Right kidney (tissue), 1 donor: ENCODE measurements at regions not wholly inside any gene's neighbourhood (a gene's known extent, or its start where the extent isn't known, plus 50 kb on each side); places are given as distances from the start of the nearest gene placed in this dataset.
"Not testable (repeated sequence)": the region's sequence is repeated elsewhere in the genome, so short reads cannot be mapped to it uniquely, and the experiment has no call there.

Experiments
- DNase-seq: peaks from one replicate; pipeline ENCODE4 v3.0.0-alpha.2; 2016

GRCh38 chr1:91605566-91605965 lies 104.9 kb downstream of the CDC7 start:
- DNase-seq, result no peak

GRCh38 chr1:91606546-91607078 lies 106.0 kb downstream of the CDC7 start:
- no peak for DNase-seq

- not testable (repeated sequence) for DNase-seq
Measured at GRCh38 chr1:91607686-91608085, 107.0 kb downstream of the CDC7 start.

- DNase-seq, result no peak
Measured at GRCh38 chr1:91608876-91609275, 108.2 kb downstream of the CDC7 start.

- no peak for DNase-seq
Measured at GRCh38 chr1:91609551-91609950, 108.9 kb downstream of the CDC7 start.

- no peak for DNase-seq
Measured at GRCh38 chr1:91610102-91610501, 109.5 kb downstream of the CDC7 start.

- DNase-seq, result no peak
Measured at GRCh38 chr1:91610789-91611188, 110.1 kb downstream of the CDC7 start.

GRCh38 chr1:91611483-91611917 lies 110.8 kb downstream of the CDC7 start:
- DNase-seq, result no peak

GRCh38 chr1:91613595-91613994 lies 112.9 kb downstream of the CDC7 start:
- no peak for DNase-seq

- no peak for DNase-seq
Measured at GRCh38 chr1:91616712-91617111, 116.1 kb downstream of the CDC7 start.

- DNase-seq, result no peak
Measured at GRCh38 chr1:91617285-91617765, 116.7 kb downstream of the CDC7 start.

GRCh38 chr1:91619881-91620280 lies 119.2 kb downstream of the CDC7 start:
- no peak for DNase-seq

GRCh38 chr1:91621360-91621759 lies 120.7 kb downstream of the CDC7 start:
- no peak for DNase-seq

- DNase-seq, result no peak
Measured at GRCh38 chr1:91621907-91622306, 121.3 kb downstream of the CDC7 start.

- DNase-seq, result no peak
Measured at GRCh38 chr1:91622616-91623015, 122.0 kb downstream of the CDC7 start.

GRCh38 chr1:91623020-91623419 lies 122.4 kb downstream of the CDC7 start:
- no peak for DNase-seq

- DNase-seq, result no peak
Measured at GRCh38 chr1:91624331-91624730, 123.7 kb downstream of the CDC7 start.
